ENCODE measurements at regions not wholly inside any gene's neighbourhood (a gene's known extent, or its start where the extent isn't known, plus 50 kb on each side); places are given as distances from the start of the nearest gene placed in this dataset.

GRCh38 chr5:68531970-68532369 is 316.4 kb downstream of the PIK3R1 start:
- FAIRE-seq (no peak), DNase-seq (ENCODE audit: low spot score) (no peak)

- DNase-seq (ENCODE audit: low spot score): no peak
Observed at GRCh38 chr5:68533051-68533450, 317.5 kb downstream of the PIK3R1 start.

DNA sequence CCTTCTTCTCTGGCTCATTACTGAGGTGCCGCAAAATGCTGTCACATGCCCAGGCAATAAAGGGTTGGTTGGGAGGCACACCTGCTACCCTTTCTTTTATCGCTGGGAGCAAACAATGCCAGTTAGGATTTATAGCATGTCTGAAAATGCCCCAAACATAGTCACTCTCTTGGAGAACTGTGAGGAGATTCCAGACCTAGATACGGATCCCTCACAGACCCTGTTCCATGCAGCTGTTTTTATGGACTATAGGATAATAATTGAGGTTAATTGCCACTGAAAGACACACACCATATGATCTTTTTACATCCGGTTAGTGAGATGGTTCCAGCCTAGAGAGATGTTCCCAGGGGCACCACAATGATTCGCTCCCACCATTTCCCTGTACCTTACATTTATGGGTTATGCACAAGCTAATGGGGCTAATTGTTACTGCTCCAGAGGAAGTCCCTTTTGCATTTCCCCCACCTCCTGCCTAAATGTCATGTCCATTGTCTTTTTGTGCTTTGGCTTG is 318.1 kb downstream of the PIK3R1 start:
- DNase-seq (ENCODE audit: low spot score) (no peak), FAIRE-seq (no peak)

More at GRCh38 chr5:68533051-68533450, 317.5 kb downstream of the PIK3R1 start:
- FAIRE-seq: no peak

- FAIRE-seq (no peak), DNase-seq (ENCODE audit: low spot score) (peak; percentile 56)
Observed at GRCh38 chr5:68534131-68534940, 318.8 kb downstream of the PIK3R1 start.

- DNase-seq (ENCODE audit: low spot score) (no peak), FAIRE-seq (no peak)
Observed at GRCh38 chr5:68534956-68535520, 319.5 kb downstream of the PIK3R1 start.

DNA sequence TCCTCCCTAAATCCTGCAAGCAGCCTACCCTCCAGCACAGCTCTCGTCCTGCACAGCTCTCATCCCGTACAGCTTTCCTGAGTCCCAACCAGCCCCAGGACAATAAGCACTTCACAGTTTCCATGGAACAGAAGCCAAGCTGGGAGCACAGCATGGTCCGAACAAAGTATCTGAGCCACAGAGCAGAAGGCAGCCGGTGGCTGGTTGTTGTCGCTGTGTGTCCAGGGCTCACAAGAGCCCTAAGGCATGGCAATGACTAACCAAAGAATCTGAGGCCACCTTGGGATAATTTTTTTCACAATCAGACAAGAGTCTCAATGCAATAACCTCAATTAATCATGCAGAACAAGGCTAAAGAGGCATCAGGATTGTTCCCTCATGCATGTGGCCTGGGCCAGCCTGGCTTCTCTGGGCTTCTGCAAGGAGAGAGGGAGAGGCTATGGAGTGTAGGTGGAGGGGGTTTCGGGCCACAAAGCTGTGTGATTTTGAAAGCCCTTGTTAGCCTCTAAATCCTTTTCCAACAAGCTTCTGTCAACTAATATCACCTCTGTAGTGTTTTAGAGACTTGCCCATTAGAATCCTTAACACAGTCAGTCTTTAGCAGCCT is 323.4 kb downstream of the PIK3R1 start:
- DNase-seq (ENCODE audit: low spot score): no peak
- no peak for FAIRE-seq

DNA sequence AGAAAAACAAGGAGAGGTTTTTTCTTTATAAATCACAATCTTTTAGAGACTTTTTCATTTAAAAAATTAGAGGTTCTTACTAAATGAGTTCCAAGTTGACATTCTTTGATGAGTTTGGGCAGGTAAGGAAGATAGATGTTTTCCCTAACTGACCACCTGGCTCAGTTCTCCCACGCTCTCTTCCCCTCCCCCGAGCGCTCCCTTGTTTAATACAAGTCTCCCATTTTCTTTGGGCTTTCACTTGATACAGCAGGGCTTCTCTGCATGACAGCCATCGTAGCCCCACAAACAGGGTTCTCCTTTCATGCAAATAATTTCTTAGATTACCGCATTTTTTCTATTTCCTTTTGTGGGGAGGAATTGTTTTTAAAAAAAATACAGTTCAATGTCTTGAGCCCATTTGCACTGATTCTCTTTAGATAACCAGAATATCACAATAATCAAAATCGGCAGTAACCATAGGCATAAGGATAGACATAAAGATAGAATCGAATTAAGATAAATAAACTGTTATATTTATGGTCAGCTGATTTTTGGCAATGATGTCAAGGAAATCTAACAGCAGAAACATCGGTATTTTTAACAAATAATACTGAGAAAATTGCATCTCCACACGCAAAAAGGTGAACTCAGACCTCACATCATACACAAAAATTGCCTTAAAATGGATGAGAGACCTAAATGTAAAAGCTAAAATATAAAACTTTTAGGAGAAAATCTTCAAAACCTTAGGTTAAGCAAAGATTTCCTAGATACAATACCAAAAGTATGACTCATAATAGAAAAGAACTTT is 325.4 kb downstream of the PIK3R1 start:
- no peak for DNase-seq (ENCODE audit: low spot score)
- FAIRE-seq: no peak

- DNase-seq (ENCODE audit: low spot score) (no peak), FAIRE-seq (no peak)
Observed at GRCh38 chr5:68542207-68542606, 326.7 kb downstream of the PIK3R1 start.

- FAIRE-seq: no peak
- no peak for DNase-seq (ENCODE audit: low spot score)
Observed at GRCh38 chr5:68543212-68543611, 327.7 kb downstream of the PIK3R1 start.

GRCh38 chr5:68544091-68544647 is 328.6 kb downstream of the PIK3R1 start:
- no peak for DNase-seq (ENCODE audit: low spot score)
- no peak for FAIRE-seq

- no peak for FAIRE-seq
- peak; percentile 42 for DNase-seq (ENCODE audit: low spot score)
Observed at GRCh38 chr5:68544648-68545552, 329.3 kb downstream of the PIK3R1 start.

GRCh38 chr5:68545636-68546295 is 330.2 kb downstream of the PIK3R1 start:
- no peak for DNase-seq (ENCODE audit: low spot score)
- no peak for FAIRE-seq

DNA sequence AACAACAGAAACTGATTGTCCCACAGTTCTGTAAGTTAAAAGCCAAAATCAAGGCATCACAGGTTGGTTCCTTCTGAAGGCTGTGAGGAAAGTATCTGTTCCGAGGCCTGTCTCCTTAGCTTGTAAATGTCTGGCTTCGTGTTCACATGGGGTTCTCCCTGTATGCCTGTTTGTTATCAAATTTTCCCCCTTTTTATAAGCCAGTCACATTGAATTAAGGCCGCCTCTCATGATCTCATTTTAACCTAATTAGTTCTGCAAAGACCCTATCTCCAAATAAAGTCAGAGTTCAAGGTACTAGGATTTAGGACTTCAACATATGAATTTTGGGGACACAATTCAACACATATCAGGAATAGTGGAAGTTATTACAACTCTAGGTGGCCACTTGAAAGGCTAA is 331.5 kb downstream of the PIK3R1 start:
- DNase-seq (ENCODE audit: low spot score): no peak
- FAIRE-seq: no peak

- FAIRE-seq: no peak
- DNase-seq (ENCODE audit: low spot score): peak; percentile 6
Observed at GRCh38 chr5:68547622-68548021, 332.1 kb downstream of the PIK3R1 start.

GRCh38 chr5:68548959-68549676 is 333.6 kb downstream of the PIK3R1 start:
- peak; percentile 74 for DNase-seq (ENCODE audit: low spot score)
- peak; percentile 41 for FAIRE-seq

GRCh38 chr5:68550015-68550414 is 334.5 kb downstream of the PIK3R1 start:
- no peak for DNase-seq (ENCODE audit: low spot score)

DNA sequence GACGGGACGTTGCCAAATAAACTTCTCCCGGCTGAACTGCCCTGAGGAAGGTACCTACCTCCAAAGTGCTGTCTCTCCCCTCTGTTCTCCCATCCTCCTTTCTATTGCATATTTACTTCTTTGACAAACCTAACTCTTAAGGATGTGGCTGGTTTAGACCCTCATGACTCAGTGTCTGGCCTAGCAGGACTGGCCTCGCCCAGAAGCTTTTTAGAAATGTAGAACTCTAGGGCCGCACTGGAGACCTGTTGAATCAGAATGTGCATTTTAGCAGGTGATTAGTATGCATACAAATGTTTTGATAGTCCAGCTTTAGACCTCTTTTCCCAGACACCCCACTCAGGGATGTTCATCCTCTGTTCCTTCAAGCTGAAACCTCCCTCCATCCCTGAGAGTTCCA is 335.9 kb downstream of the PIK3R1 start:
- no peak for FAIRE-seq
- no peak for DNase-seq (ENCODE audit: low spot score)

More at GRCh38 chr5:68550015-68550414, 334.5 kb downstream of the PIK3R1 start:
- FAIRE-seq: no peak

DNA sequence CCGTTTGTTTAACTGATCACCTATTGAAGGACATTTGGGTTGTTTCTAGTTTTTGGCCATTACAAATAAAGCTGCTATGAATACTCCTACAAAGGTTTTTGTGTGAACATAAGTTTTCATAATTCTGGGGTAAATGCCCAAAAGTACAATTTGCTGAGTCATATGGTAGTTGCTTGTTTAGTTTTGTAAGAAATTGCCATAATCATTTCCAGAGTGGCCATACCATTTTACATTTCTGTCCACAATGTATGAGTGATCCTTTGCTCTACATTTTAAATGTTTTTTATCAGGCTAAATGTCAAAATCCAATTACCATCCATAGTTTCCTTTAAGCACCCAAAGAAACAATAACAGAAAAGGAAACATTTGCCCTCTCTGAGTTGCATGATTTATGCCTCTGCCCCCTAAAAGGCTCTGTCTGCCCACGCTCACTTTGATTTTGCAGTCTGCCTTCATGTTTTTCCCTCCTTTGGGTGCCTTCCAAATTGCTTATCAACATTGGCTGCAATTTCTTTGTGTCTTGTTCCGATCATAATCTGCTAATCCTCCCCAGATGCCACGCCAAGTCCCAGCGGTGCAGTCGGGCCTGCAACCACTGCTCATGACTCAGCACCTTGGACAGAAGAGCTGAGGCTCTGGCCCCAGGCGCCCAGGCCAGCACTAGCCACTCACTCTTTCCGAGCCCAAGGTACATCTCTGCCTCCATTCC is 339.2 kb downstream of the PIK3R1 start:
- FAIRE-seq (peak; percentile 18), DNase-seq (ENCODE audit: low spot score) (peak; percentile 44)

Measured in RCC 7860 (cell line).